Frontal cortex (tissue), 3 donors: ENCODE measurements at regions not wholly inside any gene's neighbourhood (a gene's known extent, or its start where the extent isn't known, plus 50 kb on each side); places are given as distances from the start of the nearest gene placed in this dataset.
A peak's percentile ranks its signal among the peaks of the same experiment; 100 is the strongest.

Experiments
- DNase-seq, 2 donors: peaks; one replicate each; pipeline ENCODE4 v3.0.0; 2012; ENCODE audit warnings: low spot score in 2 of 2
- FAIRE-seq: peaks from 2 replicates; lab custom pipeline; 2012; peaks lifted over from hg19 to GRCh38; lab: Jason Lieb, UNC
- donor health status: control.
- donor health status: control.
- donor health status: control.

DNA sequence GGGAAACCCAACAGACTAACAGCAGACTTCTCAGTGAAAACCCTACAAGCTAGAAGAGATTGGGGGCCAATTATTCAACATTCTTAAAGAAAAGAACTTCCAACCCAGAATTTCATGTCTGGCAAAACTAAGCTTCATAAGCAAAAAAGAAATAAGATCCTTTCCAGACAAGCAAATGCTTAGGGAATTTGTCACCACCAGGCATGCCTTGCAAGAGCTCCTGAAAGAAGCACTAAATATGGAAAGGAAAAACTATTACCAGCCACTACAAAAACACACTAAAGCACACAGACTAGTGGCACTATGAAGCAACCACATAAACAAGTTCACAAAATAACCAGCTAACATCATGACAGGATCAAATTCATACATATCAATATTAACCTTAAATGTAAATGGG lies 131.1 kb downstream of the OR2K2 start:
- FAIRE-seq, result no peak

DNA sequence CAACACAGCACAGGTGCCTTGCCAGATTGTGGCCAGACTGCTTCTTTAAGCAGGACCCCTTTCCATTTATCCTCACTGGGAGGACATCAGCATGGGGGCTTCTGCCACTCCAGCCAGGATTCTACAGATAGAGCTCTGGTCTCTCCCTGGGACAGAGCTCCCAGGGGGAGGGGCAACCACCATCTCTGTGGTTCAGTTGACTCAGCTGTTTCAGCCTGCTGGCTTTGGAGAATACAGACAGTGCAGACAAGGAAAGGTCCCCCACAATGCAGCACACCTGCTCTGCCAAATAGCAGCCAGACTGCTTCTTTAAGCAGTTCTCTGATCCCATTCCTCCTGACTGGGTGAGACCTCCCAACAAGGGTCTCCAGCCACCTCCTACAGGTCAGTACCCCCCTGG lies 132.8 kb downstream of the OR2K2 start:
- FAIRE-seq (no peak), DNase-seq (no peak)

More for the DNA sequence above, 131.1 kb downstream of the OR2K2 start:
- DNase-seq, result no peak

DNA sequence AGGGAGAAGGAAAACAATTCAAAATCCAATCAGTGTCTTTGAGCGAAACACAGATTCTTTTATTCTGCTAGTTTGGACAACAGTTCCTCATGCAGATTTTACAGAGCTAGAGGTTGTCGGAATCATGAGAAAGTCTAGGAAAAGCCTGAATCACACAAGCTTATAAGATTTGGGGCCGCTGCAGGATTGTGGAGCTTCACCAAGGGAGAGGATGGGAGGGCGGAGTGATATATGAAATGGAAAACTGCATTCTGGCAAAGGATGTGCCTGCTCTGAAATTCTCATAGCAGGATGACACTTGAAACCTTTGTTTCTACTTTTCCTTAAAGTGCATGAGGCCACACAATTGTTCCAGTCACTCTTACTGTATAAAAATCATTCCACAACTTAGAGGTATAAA lies 134.3 kb downstream of the OR2K2 start:
- FAIRE-seq (no peak), DNase-seq (no peak)

DNA sequence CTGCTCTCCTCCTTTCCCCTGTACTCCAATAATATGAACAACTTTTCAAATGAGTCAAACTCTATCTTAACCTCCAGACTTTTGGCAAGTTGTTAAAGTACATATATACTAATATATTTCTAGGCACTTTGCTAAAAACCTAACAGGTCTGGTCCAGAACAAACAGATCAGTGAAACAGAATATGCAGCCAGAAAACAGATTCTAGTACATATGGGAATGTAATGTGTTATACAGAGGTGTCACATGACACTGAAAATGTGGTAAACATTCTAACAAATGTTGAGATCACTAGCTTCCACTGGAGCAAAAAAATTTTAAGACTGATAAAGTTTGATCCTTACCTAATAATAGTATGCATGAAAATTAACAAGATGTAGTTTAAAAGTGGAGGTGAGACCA lies 136.9 kb downstream of the OR2K2 start:
- no peak for FAIRE-seq
- DNase-seq, result no peak

DNA sequence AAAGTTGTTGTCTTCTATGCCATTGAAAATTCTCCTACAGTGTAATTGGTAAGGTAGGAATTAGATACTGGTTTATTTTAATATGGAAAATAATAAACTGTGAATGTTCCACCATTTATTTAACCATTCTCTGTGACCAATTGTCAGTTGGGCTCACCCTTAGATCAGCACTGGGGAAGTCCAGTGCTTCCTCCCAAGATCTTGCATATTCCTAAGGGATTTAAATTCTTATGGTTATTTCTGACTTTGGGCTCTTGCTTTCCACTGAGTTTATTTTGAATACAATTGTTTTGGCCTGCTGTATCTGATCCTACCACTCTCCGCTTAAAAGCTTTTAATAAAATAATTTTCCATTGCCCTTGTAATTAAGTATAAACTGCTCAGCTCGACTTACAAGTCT lies 137.4 kb downstream of the OR2K2 start:
- no peak for FAIRE-seq

DNA sequence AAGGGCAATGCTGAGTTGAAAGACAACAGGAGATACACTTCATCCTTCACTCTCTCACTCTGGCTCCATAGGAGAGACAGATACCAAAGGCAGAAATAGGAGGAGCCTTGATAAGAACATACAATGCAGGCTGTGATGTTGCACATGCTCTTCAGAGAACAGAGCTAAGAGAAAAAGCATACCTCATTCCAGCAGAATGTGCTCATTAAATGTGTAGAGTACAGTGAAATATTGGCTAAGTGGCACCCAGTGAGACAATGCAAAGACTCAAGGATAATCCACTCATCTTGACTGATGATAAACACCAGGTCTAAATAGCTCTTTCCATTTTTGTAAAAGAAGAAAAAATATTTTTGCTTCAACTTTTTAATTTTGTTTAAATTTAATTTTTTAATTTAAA lies 139.7 kb downstream of the OR2K2 start:
- peak; percentile 50 for FAIRE-seq

More for the DNA sequence above, 137.4 kb downstream of the OR2K2 start:
- no peak for DNase-seq

DNA sequence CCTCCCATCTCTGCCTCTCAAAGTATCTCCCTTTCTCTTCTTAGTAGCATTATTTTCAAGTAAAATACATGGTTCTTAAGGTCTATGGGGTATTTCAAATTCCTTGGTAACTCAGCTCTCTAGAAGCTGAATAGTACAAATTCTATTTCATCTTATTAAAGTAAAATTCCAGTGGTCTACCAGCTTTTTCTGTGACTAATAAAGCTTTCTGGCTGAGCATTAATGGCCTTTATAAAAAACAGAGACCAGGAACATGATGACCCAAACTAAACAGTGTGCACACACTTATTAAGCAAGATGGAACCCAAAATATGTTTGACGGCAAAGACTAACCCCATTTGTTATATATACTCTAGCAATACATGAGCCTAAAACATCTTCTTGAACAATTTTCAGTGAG lies 142.6 kb downstream of the OR2K2 start:
- DNase-seq (no peak), FAIRE-seq (no peak)

More for the DNA sequence above, 139.7 kb downstream of the OR2K2 start:
- DNase-seq, result no peak

DNA sequence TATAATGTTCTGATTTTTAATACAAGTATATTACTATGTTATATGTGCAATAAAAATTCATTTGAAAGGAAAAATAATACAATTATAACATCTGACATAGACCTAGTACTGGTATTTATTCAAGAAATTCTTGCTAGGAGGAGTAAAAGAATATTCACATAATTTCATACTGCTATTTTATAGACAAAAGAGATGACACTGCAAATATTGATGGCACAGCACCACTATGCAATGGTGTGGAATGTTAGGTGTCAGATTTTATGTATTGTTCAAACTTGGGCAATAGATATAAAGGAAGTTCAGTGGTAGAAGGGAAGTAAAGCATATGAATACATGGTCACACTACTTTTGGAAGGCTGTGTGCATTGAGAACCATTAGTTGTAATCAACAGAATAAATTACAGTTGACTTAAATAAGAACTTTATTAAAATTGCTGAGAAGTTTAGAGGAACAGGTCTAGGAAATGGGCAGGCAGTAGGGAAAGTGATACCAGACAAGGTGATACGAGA lies 143.9 kb downstream of the OR2K2 start:
- FAIRE-seq, result no peak
- no peak for DNase-seq

DNA sequence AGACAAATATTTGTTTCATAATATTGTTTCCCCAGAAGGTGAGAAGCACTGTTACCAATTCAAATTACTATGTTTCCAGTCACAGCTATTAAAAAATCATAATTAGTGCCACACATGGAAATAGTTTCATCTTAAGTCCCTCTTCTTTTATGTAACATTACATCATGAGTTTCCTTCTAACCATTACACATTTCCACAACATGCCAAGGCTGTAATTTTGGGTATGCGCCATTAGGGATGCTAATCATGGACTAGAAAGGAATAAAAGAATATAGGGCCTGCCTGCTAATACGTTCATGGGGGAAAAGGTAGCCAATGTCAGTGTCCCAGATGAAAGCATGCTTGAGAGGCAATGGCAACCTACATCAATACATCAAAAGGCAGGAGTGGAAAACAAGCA lies 142.5 kb upstream of the LPAR1 start:
- DNase-seq (no peak), FAIRE-seq (no peak)

DNA sequence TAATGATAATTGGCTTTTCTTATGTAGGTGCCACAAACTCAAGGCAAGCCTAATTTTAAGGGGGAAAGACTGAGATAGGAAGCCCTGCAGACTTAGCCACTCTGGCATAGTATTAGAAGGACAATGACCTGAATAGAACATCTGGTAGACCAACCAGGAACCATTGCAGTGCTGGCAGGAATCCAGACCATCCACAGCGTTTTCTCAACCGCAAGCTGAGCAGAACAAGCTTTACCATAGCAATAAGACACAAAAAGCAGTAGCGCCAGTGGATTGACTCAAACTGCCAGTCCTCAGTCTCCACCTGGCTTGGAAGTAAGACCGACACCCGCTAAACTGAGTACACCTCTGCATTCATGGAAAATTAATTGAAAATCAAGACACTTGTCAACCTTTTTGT lies 141.3 kb upstream of the LPAR1 start:
- DNase-seq (no peak), FAIRE-seq (no peak)

DNA sequence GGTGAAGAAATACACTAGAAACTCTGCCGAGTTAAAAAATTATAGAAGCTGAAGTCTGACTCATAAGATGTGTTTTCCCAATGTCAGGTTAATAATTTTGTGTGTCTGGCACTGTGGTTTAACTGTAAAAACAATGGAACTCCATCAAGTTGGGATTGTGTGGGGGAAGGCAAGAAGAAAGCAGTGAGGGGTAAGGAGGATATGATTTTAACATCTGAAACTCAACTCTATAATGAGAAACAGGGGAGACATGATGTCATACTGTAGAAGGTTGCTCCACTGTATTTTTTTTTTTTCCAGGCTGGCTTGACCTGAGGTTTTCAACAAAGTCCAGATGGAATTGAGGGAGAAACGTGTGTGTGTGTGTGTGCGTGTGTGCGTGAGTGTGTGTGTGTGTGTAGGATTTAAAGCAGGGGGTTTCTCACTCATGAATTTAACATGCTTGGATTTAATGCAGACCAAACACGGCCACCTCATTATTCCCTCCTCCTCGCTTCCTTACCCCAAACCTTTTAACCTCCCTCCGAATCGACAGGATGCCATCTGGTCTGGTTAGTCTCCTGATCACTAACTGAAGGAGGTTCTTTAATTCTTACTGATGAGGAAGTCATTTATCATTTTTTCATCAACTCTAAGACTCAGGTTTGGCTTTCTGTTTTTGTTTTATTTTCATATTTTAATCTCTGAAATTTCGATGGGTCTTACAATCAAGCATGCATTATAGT lies 140.2 kb upstream of the LPAR1 start:
- no peak for FAIRE-seq
- no peak for DNase-seq

DNA sequence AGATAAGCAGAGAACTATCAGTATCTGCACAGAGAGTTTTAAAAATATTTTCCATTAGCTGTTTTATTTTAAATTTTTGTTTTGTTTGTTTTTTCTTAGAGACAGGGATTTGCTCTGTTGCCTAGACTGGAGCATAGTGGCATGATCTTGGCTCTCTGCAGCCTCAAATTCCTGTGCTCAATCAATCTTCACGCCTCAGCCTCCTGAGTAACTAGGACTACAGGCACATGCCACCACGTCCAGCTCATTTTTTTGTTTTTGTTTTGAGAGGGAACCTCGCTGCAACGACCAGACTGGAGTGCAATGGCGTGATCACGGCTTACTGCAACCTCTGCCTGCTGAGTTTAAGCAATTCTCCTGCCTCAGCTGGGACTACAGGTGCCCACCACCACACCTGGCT lies 138.2 kb upstream of the LPAR1 start:
- FAIRE-seq (no peak), DNase-seq (no peak)

DNA sequence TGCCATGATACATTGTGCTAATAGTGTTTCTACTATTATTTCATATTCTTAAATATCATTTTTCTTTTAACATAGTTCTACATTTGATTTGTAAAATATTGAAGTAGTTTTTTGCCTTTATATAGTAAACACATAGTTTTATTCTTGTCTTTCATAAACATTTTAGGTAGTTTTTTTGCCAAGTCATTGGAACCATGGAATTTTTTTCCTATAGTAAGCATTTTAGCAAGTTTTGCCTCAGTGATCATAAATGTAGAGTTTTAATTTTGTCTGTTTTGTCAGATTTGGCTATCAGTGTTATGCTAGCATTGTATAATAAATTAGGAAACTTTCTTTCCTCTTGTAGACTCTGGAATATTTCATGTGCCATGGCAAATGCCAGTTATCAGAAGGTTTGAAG lies 137.1 kb upstream of the LPAR1 start:
- FAIRE-seq, result peak; percentile 49
- no peak for DNase-seq

DNA sequence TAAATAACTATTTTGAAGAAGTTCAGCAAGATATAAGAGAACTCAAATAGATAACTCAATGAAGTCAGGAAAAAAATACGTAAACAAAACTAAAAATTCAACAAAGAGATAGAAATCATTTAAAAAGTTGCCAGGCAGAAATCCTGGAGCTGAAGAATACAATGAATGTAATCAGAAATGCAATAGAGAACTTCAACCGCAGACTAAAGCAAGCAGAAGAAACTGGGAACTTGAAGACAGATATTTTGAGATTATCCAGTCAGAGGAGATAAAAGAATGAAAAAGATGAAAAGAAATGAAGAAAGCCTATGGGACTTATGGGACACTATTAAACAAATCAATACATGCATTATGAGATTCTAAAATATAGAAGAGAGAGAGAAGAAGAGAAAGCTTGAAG lies 129.1 kb upstream of the LPAR1 start:
- DNase-seq (no peak), FAIRE-seq (no peak)

DNA sequence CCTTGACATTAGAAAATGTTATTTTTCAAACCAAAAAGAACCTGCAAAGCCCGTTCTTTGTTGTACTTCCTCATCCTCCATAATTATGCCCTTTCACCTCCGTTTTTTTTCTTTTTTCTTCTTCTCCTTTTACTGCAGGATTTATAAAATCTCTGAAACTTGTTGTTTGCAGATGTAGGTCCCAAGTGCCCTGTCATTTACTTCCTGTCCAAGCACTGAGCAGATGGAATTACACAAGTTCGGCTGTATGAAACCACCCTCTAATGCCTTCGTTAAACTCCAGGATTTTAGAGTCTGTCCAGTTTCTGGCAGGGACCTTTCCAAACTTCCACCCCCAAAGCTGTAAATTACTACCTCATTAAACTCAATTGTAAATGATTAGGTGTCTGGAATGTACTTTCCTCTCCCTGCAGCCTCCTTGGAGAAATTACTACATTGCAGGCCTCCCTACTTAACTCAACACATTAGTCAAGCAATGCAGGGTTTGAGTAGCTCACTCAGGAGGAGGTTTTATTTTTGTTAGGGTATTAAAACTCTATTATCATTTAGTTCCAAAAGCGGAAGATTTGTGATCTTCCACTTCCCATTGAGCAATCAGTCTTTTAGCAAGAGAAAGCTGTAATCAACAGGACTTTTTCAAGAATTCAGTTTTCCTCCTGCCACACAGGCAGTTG lies 125.6 kb upstream of the LPAR1 start:
- FAIRE-seq, result no peak

DNA sequence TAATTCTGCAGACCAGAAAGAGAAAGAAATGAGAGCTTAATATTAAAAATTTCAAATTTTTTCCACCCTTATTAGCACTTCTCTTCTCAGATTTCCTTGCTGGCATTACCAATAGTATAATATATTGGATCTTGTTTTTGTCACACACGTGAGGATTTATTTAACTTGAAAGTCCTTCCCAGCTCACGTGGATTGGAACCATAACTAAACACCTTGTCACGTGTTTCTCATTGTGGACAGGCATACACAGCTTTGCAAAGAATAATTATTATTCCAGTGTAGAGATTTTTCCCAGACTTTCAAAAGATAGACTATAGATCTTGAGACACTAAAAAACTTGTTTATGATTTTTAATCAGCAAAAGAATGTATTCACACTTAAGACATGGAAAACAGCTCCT lies 123.8 kb upstream of the LPAR1 start:
- no peak for FAIRE-seq
- DNase-seq, result no peak

More for the DNA sequence above, 125.6 kb upstream of the LPAR1 start:
- no peak for DNase-seq

DNA sequence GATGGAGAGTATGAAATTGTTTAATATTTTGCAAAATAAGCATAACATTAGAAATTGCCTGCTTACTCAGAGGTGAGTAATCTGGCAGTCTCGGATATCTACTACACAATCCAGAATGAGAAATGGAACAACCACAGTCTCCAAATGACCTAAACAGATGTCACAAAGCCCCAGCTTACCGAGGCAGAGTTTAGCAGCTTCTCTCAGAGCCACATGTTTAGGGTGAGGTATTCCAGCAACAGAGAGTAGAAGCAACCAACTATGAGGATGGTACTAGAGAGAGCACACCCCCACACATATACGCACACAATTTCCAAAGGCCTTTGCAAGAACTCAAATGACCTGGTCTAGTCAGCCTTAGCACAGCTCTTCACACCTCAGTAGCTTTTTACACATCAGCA lies 122.7 kb upstream of the LPAR1 start:
- FAIRE-seq (no peak), DNase-seq (no peak)

DNA sequence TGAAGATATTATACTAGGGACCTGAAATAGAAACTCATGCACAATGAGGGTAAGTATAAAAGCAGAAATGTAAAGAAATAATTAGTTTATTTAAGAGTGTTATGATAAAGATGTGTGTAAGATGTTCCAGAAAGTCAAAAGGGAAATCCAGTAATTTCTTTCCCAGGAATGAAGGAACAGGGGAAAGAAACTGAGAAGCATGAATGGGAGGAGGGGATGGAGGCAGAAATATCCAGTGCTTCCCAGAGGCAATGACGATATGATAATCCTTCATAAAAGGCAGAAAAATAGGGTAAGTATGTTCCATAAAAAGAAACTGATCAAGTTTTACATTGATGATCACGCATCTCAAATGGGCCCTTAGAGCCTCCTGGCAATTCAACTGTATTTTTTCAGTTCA lies 120.7 kb upstream of the LPAR1 start:
- DNase-seq, result no peak
- no peak for FAIRE-seq

DNA sequence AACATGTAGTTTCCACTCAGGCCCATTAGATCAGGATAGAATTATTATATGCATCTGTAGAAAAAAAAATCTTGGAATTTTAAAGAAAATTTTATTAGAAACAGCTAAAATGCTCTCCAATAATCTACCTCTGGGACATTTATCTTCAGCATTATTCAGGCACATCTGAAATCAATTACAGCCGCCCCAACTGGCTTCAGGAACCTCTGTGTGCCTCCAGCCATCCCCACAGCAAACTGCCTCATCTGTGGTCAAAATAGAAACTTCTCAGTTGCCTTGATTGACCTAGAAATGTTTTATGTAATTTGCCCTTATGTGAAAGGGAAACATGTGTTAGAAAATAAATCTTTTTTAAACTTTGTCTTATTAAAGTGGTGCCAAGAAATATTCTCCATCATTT lies 120.1 kb upstream of the LPAR1 start:
- DNase-seq (no peak), FAIRE-seq (no peak)

DNA sequence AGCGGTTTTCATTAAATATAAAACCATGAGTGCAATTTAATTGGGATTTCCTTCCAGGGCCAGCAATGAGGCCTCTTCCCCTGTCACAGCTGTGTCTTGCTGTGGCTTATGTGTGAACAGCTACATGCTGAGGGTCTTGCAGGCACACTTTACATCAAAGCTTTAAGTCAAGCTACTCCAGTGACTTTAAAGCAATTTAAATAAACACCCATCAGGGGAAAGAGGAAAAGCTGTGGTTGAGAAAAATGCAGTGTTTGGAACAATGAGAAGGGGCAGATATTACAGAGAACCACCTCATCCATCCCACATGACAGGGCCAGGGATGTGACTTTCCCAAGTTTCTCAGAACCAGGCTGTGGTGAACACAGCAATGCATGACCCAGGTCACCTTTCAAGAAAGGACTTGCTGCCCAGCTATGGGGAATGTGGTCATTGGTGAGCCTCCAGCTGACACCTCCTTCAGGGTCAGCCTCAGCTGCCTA lies 115.9 kb upstream of the LPAR1 start:
- no peak for DNase-seq
- no peak for FAIRE-seq

DNA sequence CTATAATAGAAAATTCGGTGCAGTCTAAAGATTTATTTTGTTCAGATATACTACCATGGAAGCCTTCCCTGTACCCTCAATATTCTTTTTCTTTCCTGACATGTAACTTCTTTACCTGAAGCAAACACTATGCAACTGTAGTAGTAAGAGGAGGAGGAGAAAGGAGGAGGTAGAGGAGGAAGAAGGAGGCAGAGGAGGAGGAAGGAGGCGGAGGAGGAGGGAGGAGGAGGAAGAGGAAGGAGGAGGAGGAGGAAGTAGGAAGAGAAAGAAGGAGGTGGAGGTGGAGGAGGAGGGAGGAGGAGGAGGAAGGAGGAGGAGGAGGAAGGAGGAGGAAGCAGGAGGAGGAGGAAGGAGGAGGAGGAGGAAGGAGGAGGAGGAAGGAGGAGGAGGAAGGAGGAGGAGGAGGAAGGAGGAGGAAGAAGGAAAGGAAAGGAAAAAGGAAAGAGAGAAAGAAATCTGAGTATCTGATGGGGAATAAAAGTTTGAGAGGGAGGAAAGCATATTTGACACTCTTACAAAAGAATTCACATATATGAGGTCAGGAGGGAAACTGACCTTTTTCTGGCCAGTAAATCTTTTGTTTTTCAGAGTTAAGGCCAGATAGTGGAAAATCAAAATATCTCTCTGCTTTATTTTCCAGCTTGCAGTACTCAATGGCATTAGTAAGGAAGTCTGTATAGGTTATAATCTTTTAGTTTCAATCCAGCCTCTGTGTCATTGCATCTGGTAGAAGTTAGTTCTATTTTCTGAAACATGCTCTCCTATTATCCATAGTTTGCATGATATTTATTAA lies 114.5 kb upstream of the LPAR1 start:
- DNase-seq (no peak), FAIRE-seq (no peak)
